ENCODE measurements at regions not wholly inside any gene's neighbourhood (a gene's known extent, or its start where the extent isn't known, plus 50 kb on each side); places are given as distances from the start of the nearest gene placed in this dataset.
"Not testable (repeated sequence)": the region's sequence is repeated elsewhere in the genome, so short reads cannot be mapped to it uniquely, and the experiment has no call there.

- H3K36me3 ChIP-seq (ENCODE audit: control insufficient read depth in 4 of 4, insufficient read depth in 4 of 4, low read length in 3 of 4); CTCF ChIA-PET; H3K9me3 ChIP-seq (ENCODE audit: control extremely low read depth in 1 of 5, control insufficient read depth in 4 of 5, insufficient read depth in 2 of 5, low read depth in 1 of 5, low read length in 4 of 5); H3K4me3 ChIP-seq (ENCODE audit: control insufficient read depth in 1 of 7, extremely low read depth in 1 of 7, insufficient read depth in 4 of 7, low read depth in 2 of 7, low read length in 6 of 7); H3K4me1 ChIP-seq (ENCODE audit: control extremely low read depth in 1 of 4, control insufficient read depth in 4 of 4, insufficient read depth in 4 of 4, low read length in 3 of 4); H3K27me3 ChIP-seq (replicated peaks in 2 of 5; ENCODE audit: control insufficient read depth in 4 of 5, insufficient read depth in 5 of 5, low read length in 4 of 5); DNase-seq; H3K27ac ChIP-seq (ENCODE audit: insufficient read depth in 1 of 2, low read depth in 1 of 2, low read length in 2 of 2, poor library complexity in 1 of 2, severe bottlenecking in 2 of 2); POLR2A ChIA-PET: not testable (repeated sequence)
- no CpG with 5 or more reads among the region's 3 CpGs for WGBS (ENCODE audit: insufficient coverage)
Observed at GRCh38 chr2:87633287-87633963, 114.5 kb upstream of the PLGLB2 start.

GRCh38 chr2:87634106-87634505, 113.8 kb upstream of the PLGLB2 start:
- H3K27ac ChIP-seq (ENCODE audit: insufficient read depth in 1 of 2, low read depth in 1 of 2, low read length in 2 of 2, poor library complexity in 1 of 2, severe bottlenecking in 2 of 2); POLR2A ChIA-PET; H3K4me3 ChIP-seq (ENCODE audit: control insufficient read depth in 1 of 7, extremely low read depth in 1 of 7, insufficient read depth in 4 of 7, low read depth in 2 of 7, low read length in 6 of 7); CTCF ChIA-PET; DNase-seq; H3K36me3 ChIP-seq (ENCODE audit: control insufficient read depth in 4 of 4, insufficient read depth in 4 of 4, low read length in 3 of 4); H3K9me3 ChIP-seq (ENCODE audit: control extremely low read depth in 1 of 5, control insufficient read depth in 4 of 5, insufficient read depth in 2 of 5, low read depth in 1 of 5, low read length in 4 of 5); H3K27me3 ChIP-seq (replicated peaks in 2 of 5; ENCODE audit: control insufficient read depth in 4 of 5, insufficient read depth in 5 of 5, low read length in 4 of 5); H3K4me1 ChIP-seq (ENCODE audit: control extremely low read depth in 1 of 4, control insufficient read depth in 4 of 4, insufficient read depth in 4 of 4, low read length in 3 of 4): not testable (repeated sequence)
- WGBS (ENCODE audit: insufficient coverage), result no CpG with 5 or more reads among the region's 7 CpGs

GRCh38 chr2:87634971-87635650, 112.8 kb upstream of the PLGLB2 start:
- H3K9me3 ChIP-seq (ENCODE audit: control extremely low read depth in 1 of 5, control insufficient read depth in 4 of 5, insufficient read depth in 2 of 5, low read depth in 1 of 5, low read length in 4 of 5); H3K4me3 ChIP-seq (ENCODE audit: control insufficient read depth in 1 of 7, extremely low read depth in 1 of 7, insufficient read depth in 4 of 7, low read depth in 2 of 7, low read length in 6 of 7); H3K4me1 ChIP-seq (ENCODE audit: control extremely low read depth in 1 of 4, control insufficient read depth in 4 of 4, insufficient read depth in 4 of 4, low read length in 3 of 4); DNase-seq; CTCF ChIA-PET; H3K36me3 ChIP-seq (ENCODE audit: control insufficient read depth in 4 of 4, insufficient read depth in 4 of 4, low read length in 3 of 4); H3K27ac ChIP-seq (ENCODE audit: insufficient read depth in 1 of 2, low read depth in 1 of 2, low read length in 2 of 2, poor library complexity in 1 of 2, severe bottlenecking in 2 of 2); H3K27me3 ChIP-seq (replicated peaks in 2 of 5; ENCODE audit: control insufficient read depth in 4 of 5, insufficient read depth in 5 of 5, low read length in 4 of 5); POLR2A ChIA-PET: not testable (repeated sequence)
- 100% methylated on average over 1 of the region's 10 CpGs for WGBS (ENCODE audit: insufficient coverage)

- H3K27me3 ChIP-seq (replicated peaks in 2 of 5; ENCODE audit: control insufficient read depth in 4 of 5, insufficient read depth in 5 of 5, low read length in 4 of 5); DNase-seq; H3K27ac ChIP-seq (ENCODE audit: insufficient read depth in 1 of 2, low read depth in 1 of 2, low read length in 2 of 2, poor library complexity in 1 of 2, severe bottlenecking in 2 of 2); H3K4me3 ChIP-seq (ENCODE audit: control insufficient read depth in 1 of 7, extremely low read depth in 1 of 7, insufficient read depth in 4 of 7, low read depth in 2 of 7, low read length in 6 of 7); CTCF ChIA-PET; H3K9me3 ChIP-seq (ENCODE audit: control extremely low read depth in 1 of 5, control insufficient read depth in 4 of 5, insufficient read depth in 2 of 5, low read depth in 1 of 5, low read length in 4 of 5); H3K4me1 ChIP-seq (ENCODE audit: control extremely low read depth in 1 of 4, control insufficient read depth in 4 of 4, insufficient read depth in 4 of 4, low read length in 3 of 4); POLR2A ChIA-PET; H3K36me3 ChIP-seq (ENCODE audit: control insufficient read depth in 4 of 4, insufficient read depth in 4 of 4, low read length in 3 of 4): not testable (repeated sequence)
- WGBS (ENCODE audit: insufficient coverage), result no CpG with 5 or more reads among the region's 7 CpGs
Observed at GRCh38 chr2:87636246-87636645, 111.6 kb upstream of the PLGLB2 start.

- H3K27me3 ChIP-seq (replicated peaks in 2 of 5; ENCODE audit: control insufficient read depth in 4 of 5, insufficient read depth in 5 of 5, low read length in 4 of 5); H3K27ac ChIP-seq (ENCODE audit: insufficient read depth in 1 of 2, low read depth in 1 of 2, low read length in 2 of 2, poor library complexity in 1 of 2, severe bottlenecking in 2 of 2); CTCF ChIA-PET; H3K4me1 ChIP-seq (ENCODE audit: control extremely low read depth in 1 of 4, control insufficient read depth in 4 of 4, insufficient read depth in 4 of 4, low read length in 3 of 4); H3K36me3 ChIP-seq (ENCODE audit: control insufficient read depth in 4 of 4, insufficient read depth in 4 of 4, low read length in 3 of 4); H3K4me3 ChIP-seq (ENCODE audit: control insufficient read depth in 1 of 7, extremely low read depth in 1 of 7, insufficient read depth in 4 of 7, low read depth in 2 of 7, low read length in 6 of 7); DNase-seq; H3K9me3 ChIP-seq (ENCODE audit: control extremely low read depth in 1 of 5, control insufficient read depth in 4 of 5, insufficient read depth in 2 of 5, low read depth in 1 of 5, low read length in 4 of 5); POLR2A ChIA-PET: not testable (repeated sequence)
- no CpG with 5 or more reads among the region's 6 CpGs for WGBS (ENCODE audit: insufficient coverage)
Observed at GRCh38 chr2:87636735-87637134, 111.2 kb upstream of the PLGLB2 start.

- WGBS (ENCODE audit: insufficient coverage), result no CpG with 5 or more reads among the region's 15 CpGs
- H3K27ac ChIP-seq (ENCODE audit: insufficient read depth in 1 of 2, low read depth in 1 of 2, low read length in 2 of 2, poor library complexity in 1 of 2, severe bottlenecking in 2 of 2); H3K27me3 ChIP-seq (replicated peaks in 2 of 5; ENCODE audit: control insufficient read depth in 4 of 5, insufficient read depth in 5 of 5, low read length in 4 of 5); H3K9me3 ChIP-seq (ENCODE audit: control extremely low read depth in 1 of 5, control insufficient read depth in 4 of 5, insufficient read depth in 2 of 5, low read depth in 1 of 5, low read length in 4 of 5); CTCF ChIA-PET; H3K4me1 ChIP-seq (ENCODE audit: control extremely low read depth in 1 of 4, control insufficient read depth in 4 of 4, insufficient read depth in 4 of 4, low read length in 3 of 4); H3K4me3 ChIP-seq (ENCODE audit: control insufficient read depth in 1 of 7, extremely low read depth in 1 of 7, insufficient read depth in 4 of 7, low read depth in 2 of 7, low read length in 6 of 7); H3K36me3 ChIP-seq (ENCODE audit: control insufficient read depth in 4 of 4, insufficient read depth in 4 of 4, low read length in 3 of 4); DNase-seq; POLR2A ChIA-PET: not testable (repeated sequence)
Observed at GRCh38 chr2:87637249-87637990, 110.5 kb upstream of the PLGLB2 start.

- POLR2A ChIA-PET; H3K27ac ChIP-seq (ENCODE audit: insufficient read depth in 1 of 2, low read depth in 1 of 2, low read length in 2 of 2, poor library complexity in 1 of 2, severe bottlenecking in 2 of 2); H3K27me3 ChIP-seq (replicated peaks in 2 of 5; ENCODE audit: control insufficient read depth in 4 of 5, insufficient read depth in 5 of 5, low read length in 4 of 5); H3K9me3 ChIP-seq (ENCODE audit: control extremely low read depth in 1 of 5, control insufficient read depth in 4 of 5, insufficient read depth in 2 of 5, low read depth in 1 of 5, low read length in 4 of 5); H3K36me3 ChIP-seq (ENCODE audit: control insufficient read depth in 4 of 4, insufficient read depth in 4 of 4, low read length in 3 of 4); H3K4me1 ChIP-seq (ENCODE audit: control extremely low read depth in 1 of 4, control insufficient read depth in 4 of 4, insufficient read depth in 4 of 4, low read length in 3 of 4); H3K4me3 ChIP-seq (ENCODE audit: control insufficient read depth in 1 of 7, extremely low read depth in 1 of 7, insufficient read depth in 4 of 7, low read depth in 2 of 7, low read length in 6 of 7); CTCF ChIA-PET; DNase-seq: not testable (repeated sequence)
- WGBS (ENCODE audit: insufficient coverage), result no CpG with 5 or more reads among the region's 10 CpGs
Observed at GRCh38 chr2:87638114-87638807, 109.6 kb upstream of the PLGLB2 start.
